ENCODE measurements at regions not wholly inside any gene's neighbourhood (a gene's known extent, or its start where the extent isn't known, plus 50 kb on each side); places are given as distances from the start of the nearest gene placed in this dataset.

- TF ChIP-seq ZBTB33 (IDR thresholded peaks at IDR 0.05; ENCODE audit: borderline replicate concordance, low read depth) (no peak), GATA2 (CRISPR knock-in tag; IDR thresholded peaks at IDR 0.05) (no peak), TAF1 (IDR thresholded peaks at IDR 0.05; ENCODE audit: borderline replicate concordance, low read depth, low read length) (no peak), MEF2A (IDR thresholded peaks at IDR 0.05; ENCODE audit: borderline replicate concordance, low read depth) (no peak), NRF1 (IDR thresholded peaks at IDR 0.05; ENCODE audit: low read depth, low read length) (no peak), REST (IDR thresholded peaks at IDR 0.05; ENCODE audit: low read depth, low read length) (no peak), NFIC (IDR thresholded peaks at IDR 0.05; ENCODE audit: borderline replicate concordance) (no peak), GABPA (IDR thresholded peaks at IDR 0.05; ENCODE audit: low read depth) (no peak)
These were observed 209.7 kb downstream of the RBM26 start (continued) for GRCh38 chr13:79196366-79196765.

- H3K79me2 ChIP-seq (ENCODE audit: insufficient read depth), result no peaks in the 10 kb centered on the region
- H3K27ac ChIP-seq (ENCODE audit: low read depth in 2 of 2, low read length in 1 of 2), result no peak overlapping the region
- no peaks in the 10 kb centered on the region for H3K27me3 ChIP-seq (ENCODE audit: insufficient read depth)
- no peaks in the 10 kb centered on the region for H3K36me3 ChIP-seq (replicated peaks in 1 of 2; ENCODE audit: control insufficient read depth in 1 of 2, insufficient read depth in 2 of 2, low read length in 1 of 2)
- 45% methylated on average over 2 of the region's 2 CpGs for WGBS (ENCODE audit: low lambda C conversion rate)
- no peaks in the 10 kb centered on the region for H3K9me2 ChIP-seq
- H3K9ac ChIP-seq, result no peak overlapping the region
- no peaks in the 10 kb centered on the region for H3K4me1 ChIP-seq (ENCODE audit: control insufficient read depth in 1 of 2, insufficient read depth in 2 of 2, low read depth in 1 of 2, low read length in 1 of 2)
- CTCF ChIA-PET, result no interaction called here
- H3K4me2 ChIP-seq, result no peak overlapping the region
- POLR2A ChIA-PET, result no interaction called here
- no peak for DNase-seq
- no peak overlapping the region for H3K4me3 ChIP-seq (ENCODE audit: low read depth in 2 of 2, low read length in 1 of 2)
- no peak for TF ChIP-seq FOXM1 (IDR thresholded peaks at IDR 0.05; ENCODE audit: low read depth)
- TF ChIP-seq FOSL2 (IDR thresholded peaks at IDR 0.05; ENCODE audit: borderline replicate concordance, low read depth), result no peak
- TF ChIP-seq GABPA (IDR thresholded peaks at IDR 0.05; ENCODE audit: low read depth), result no peak
- no peak for TF ChIP-seq ELF1 (IDR thresholded peaks at IDR 0.05)
- TF ChIP-seq RFX5 (IDR thresholded peaks at IDR 0.05; ENCODE audit: low read length), result no peak
- no peak for TF ChIP-seq CHD2 (IDR thresholded peaks at IDR 0.05; ENCODE audit: low read length, partially characterized antibody)
- no peak for TF ChIP-seq SIN3A (IDR thresholded peaks at IDR 0.05; ENCODE audit: borderline replicate concordance, low read depth, low read length)
- no peak for TF ChIP-seq TCF12 (IDR thresholded peaks at IDR 0.05)
- no peak for TF ChIP-seq PBX3 (IDR thresholded peaks at IDR 0.05)
- no peak for TF ChIP-seq NFIC (IDR thresholded peaks at IDR 0.05; ENCODE audit: borderline replicate concordance)
- H3K9me3 ChIP-seq, result no peaks in the 10 kb centered on the region
- H4K20me1 ChIP-seq (ENCODE audit: insufficient read depth), result no peaks in the 10 kb centered on the region
- H2AFZ ChIP-seq (ENCODE audit: low read depth), result no peak overlapping the region
- H3F3A ChIP-seq (replicated peaks; ENCODE audit: insufficient read depth), result no peaks in the 10 kb centered on the region
These were observed 211.3 kb downstream of the RBM26 start for GRCh38 chr13:79194727-79195126.

Measured in SK-N-SH (cell line).